GM19025 (cell line): ENCODE measurements at regions not wholly inside any gene's neighbourhood (a gene's known extent, or its start where the extent isn't known, plus 50 kb on each side); places are given as distances from the start of the nearest gene placed in this dataset.

Source experiments
- ATAC-seq: cut with Tn5 transposase; IDR thresholded peaks from one replicate; pipeline ENCODE4 v1.9.1; 2021; ENCODE audit warnings: mild to moderate bottlenecking, low read depth, moderate library complexity; ENCODE audit not compliant: unreplicated experiment

DNA sequence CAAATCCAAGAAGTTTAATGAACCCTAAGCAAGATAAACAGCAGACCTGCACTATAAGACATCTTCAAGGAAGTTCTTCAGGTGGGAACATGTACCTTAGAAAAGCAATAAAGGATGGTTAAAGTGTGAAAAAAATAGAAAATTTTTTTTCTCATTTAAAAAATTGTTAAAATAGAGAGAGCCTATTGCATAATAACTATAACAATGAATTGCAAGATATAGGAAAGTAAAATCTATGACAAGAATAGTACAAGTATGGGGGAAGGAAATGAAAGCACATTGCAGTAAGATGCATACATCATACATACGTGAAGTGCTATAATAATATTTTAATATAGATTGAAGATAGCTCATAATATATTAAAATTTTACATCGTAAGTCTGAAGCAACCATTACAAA is 310.1 kb upstream of the KCNMB2 start:
- no peak for ATAC-seq

DNA sequence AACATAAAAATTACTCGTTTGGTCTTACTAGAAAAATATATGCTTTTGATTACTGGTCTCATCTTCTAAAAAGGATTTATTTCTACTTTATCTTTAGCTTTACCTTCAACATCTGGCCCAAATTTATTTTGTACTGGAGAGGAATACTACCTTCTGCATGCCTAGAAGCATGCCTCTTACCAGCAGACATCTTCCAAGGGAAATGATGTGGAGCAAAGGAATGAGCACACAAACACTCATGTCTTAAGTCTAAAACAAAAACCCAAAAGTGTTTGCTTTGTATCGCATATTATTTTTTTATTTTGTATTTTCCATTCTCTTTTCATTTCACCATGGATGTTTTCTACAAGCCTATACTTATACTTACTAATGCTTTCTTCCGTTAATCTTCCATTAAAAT is 304.6 kb upstream of the KCNMB2 start:
- no peak for ATAC-seq

DNA sequence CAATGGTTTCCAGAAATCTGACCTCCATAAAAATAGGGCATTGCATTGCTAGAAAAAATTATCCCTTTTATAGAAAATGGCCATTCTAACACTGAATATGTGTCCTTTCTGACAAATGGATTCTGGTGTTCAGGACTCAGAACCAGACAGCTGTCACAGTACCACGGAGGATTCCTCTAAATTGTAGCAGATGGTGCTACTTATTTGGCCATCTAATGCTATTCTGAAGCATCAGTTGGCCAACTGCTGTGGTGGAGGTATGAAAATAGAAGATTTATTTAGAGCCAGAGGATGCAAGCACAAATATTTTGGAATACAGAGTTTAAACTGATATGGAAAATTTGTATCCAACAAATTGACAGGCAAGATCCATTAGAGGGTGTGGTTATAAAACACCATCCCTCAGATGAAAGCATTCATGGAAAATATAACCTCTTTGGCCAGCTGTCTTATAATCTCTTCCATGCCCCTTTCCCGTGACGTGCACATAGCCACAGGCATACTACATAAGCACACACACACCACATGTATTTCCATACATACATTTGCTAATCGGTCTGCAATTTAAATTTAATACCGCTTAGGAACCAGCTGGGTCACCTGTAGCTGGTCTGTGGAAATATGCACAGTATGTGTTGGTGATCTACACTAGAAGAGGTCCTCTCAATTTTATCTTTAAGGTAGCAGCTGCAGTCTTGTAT is 302.7 kb upstream of the KCNMB2 start:
- ATAC-seq = no peak

DNA sequence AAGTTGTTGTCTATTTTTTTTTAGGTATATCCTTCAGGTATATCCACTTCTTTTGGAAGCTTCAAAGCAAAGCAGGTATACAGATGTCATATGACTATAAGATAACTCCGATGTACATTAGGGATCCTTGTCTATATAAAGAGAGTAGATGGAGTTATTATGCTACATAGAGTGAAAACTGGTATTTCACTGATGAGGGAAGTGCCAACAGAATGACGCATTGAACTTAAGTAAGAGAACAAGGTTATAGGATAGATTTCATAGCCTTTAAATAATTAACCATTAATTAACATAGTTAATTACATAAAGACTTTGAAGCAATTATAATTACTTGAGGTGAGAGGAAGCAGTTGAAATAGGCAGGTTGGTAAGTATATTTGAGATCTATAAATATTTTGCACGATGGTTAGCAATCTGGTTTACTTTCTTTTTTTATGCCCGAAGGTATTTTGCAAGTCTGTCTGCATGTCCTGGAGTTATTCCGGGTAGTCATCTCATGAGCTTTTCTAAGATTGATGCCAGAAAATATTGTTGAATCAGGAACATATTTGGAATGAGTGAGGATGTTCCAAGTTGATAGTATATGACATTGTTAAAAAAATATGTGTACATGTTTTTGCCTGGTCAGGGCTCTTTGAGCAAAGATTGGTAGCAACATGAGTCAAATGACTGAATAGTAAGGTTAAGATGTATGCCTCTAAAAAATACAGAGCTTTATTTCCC is 299.5 kb upstream of the KCNMB2 start:
- ATAC-seq = no peak

DNA sequence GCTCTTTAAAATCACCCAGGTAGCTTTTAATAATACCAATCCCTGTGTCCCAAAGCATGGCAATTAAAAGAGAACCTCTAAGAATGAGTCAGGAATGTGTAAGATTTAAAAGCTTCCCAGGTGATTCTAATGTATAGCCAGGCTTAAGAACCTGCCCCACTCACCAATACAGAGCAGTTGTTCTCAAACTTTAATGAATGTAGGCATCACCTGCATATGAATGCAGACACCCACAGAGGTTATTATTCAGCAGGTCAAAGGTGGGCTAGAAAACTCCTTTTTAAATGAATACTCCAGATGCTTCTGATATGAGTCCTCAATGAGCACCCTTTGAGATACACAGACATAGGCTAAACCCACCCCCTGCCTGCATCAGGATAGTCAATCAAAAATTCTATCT is 298.1 kb upstream of the KCNMB2 start:
- ATAC-seq = no peak

DNA sequence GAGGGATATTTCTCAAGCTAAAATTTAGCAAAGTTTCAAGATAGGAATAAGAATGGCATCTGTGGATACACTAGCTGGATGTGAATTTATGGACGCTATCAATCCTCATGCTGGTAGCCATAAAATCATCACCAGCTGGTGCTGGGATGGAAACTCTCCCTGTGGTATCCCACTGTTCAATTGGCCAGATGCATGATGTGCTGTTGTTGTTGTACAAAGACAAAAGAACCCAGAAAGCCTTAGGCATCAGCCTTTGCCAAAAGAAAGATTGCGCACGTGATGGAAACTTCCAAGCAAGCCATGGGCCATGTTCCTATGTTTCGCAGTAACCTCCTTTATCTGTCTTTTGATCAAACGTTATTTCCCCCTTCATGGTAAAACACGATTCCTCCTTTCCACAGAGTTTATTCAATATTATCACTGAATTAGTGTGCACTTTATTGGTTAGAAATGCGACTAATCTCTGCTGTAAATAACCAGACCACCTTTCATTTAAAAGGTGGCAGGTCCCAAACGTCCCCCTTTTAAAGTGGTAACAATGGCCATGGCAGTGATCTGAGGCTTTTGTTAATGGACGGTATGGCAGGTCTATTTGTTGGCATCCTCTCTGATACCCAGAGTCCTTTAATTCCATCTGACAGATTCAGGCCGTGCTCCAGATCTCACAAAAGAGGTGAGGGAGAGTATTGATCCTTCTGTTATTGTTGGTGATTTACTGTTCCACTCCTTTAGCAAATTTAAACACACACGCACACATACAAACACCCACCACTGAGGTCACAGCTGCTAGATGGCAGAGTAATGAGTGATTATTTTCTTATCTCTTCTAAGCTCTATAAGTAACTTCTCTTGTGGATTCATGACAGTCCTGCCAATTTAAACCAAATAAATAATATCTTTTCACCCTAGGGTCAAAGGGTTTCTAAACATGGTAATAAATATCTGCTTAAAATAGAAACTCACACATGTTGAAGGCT is 291.2 kb upstream of the KCNMB2 start:
- no peak for ATAC-seq

DNA sequence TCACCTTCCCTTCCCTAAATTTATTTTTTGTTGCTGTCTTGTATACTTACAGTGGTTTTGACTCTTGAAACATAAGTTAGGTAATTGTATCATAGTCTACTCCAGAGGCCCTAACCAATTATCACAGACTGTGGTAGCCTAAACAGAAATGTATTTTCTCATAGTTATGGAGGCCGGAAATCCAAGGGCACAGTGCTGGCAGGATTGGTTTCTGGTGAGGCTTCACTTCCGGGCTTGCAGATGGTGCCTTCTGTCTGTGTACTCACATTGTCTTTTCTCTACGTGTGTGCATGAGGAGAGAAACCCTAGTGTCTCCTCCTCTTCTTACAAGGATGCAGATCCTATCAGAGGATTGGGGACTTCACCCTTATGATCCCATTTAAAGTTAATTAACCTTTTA is 290.2 kb upstream of the KCNMB2 start:
- no peak for ATAC-seq

DNA sequence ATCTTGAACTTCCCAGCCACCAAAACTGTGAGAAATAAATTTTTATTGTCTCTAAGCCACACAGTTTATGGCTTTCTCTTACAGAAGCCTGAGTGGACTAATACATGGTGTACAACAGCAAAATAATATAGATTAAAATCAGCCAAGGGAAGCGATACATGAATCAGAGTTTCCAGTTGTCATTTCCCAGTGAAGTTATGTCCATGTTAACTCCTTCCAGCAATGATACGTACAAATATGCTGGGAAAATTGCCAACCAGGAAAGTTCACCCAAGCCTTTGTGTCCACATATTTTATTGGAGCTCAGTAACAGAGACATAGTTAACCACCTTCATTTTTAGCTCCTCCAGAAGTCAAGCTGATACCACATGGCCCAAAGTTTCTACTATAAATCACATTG is 280.9 kb upstream of the KCNMB2 start:
- no peak for ATAC-seq

DNA sequence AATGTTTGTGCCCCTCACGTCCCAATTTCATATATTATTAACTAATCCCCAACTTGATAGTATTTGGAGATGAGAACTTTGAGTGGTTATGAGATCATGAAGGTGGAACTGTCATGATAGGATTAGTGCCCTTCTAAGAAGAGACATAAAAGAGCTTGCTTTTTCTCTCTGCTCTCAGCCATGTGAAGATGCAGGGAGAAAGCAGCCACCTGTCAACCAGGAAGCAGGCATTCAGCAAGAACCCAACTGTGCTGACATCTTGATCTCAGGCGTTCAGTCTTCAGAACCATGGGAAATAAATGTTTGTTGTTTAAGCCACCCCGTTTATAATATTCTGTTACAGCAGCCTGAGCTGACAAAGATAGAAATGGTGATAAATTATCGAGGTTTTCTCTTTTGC is 278.7 kb upstream of the KCNMB2 start:
- no peak for ATAC-seq

DNA sequence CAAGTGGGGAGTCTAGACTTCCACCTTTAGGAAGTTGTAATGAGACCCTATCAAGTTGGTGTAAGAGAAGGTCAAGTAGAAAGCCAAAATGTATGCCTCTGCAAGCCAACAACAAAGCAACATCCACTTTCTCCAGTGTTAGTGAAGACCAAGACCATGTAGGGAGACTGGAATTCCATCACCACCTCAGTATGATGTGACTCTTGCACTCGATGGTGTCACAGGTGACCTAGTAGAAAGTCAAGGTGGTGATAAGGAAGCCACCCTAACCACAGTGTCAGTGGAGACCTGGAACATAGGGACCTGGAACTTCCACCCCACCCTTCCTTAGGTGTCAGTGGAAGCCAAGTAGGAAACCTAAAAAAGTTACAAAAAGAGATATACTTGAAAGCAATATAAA is 278.1 kb upstream of the KCNMB2 start:
- no peak for ATAC-seq

DNA sequence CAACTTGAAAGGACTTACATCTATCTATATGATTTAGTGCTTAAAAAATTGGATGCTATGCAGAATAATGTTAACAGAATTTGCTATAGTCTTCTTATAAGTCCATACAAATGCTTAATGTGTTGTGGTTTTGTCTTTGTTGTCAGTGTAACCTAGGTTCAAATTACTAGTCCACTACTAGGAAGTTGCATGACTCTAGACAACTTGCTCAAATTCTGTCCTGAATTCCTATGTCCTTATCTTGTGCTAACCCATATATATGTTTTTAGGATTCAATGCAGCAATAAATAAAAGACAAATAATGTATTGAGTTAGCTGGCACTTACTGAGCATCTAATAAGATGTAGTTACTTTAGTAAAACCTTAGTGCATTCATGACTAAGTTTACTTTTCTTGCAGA is 276.5 kb upstream of the KCNMB2 start:
- no peak for ATAC-seq

DNA sequence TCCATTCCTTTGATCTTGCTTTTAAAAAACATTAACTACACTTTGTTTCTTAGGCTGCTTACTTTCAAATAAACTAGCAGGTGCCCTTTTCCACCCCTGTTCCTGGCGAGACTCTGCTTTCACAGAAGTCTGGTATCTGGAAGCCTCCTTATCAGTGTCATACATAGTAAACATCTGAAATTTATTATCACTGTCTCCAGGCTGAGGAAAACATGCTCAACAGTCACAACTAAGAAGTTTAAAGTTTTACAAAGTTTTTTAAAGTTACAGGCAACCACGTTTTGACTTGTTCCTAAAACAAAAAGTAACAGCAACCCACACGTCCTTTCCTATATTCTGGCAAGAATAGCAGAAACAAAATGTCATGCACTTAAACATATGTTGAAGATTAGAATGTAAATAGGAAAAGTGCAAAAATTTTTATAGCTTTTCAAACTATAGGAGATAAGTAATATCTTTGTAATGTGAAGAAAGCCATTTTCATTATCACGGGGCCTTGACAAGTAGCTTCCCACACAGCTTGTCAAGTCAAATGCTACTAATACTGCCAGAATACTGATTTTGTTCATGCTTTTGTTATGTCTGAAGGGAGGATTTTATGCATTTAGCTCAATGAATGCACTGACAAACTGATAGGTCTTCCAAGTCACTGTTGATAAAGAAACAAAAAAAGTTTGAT is 275.2 kb upstream of the KCNMB2 start:
- ATAC-seq = no peak

DNA sequence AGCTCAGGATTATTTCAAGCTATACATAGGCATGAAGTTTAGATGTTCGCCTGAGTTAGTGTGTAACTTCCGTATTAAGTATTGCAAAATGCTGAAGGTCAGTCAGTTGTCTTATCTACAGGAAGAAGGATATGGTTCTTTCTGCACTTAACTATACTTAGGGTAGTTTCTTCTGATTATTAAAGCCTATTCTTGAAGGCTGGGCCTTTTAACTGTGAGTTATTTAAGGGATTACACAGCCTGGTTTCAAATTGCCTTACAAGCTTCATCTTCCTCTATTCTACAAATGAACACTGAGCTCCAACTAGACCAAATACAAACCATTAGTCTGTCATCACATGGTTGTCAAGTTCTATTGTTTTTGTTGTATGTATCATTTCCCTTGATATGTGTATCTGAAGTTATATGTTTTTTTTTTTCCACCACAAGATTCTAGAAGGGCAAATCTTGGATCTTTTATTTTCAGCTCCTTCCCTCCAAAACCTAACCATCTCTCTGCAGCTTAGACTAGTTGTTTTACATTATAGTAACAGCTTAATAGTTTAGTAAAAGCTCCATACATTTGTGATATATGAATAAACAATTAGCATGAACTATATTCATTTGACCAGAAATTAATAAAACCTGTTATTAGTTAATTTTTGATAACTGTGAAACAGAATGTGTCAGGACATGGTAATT is 272.9 kb upstream of the KCNMB2 start:
- ATAC-seq = no peak

DNA sequence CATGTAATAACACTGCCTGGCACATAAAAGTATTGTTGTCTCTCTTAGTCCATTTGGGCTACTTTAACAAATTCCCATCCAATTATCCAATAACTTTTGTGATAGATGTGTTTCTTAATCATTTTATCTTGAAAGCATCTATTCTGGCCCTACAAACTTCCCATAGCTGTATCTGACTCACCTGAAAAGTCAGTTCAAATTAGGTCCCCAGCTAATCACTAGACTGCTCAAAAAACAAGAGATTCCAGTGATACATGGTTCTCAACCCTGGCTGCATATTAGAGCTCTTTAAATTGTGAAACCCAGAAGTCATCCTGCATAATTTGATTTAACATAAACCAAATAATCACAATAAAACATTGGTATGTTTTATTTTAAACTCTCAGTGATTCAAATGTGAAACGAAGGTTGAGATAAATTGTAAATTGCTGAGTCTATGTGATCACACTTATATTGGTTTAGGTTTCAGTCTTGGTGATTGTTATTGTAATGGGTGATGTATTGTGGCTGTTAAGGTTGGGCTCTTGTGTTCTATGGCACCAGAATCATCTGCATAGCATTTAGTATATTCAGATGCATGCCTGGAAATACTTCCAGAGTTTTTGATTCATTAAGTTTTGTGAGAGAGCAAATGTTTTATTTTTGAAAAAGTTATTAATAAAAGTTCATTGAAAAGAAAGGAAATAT is 268.9 kb upstream of the KCNMB2 start:
- ATAC-seq = no peak

DNA sequence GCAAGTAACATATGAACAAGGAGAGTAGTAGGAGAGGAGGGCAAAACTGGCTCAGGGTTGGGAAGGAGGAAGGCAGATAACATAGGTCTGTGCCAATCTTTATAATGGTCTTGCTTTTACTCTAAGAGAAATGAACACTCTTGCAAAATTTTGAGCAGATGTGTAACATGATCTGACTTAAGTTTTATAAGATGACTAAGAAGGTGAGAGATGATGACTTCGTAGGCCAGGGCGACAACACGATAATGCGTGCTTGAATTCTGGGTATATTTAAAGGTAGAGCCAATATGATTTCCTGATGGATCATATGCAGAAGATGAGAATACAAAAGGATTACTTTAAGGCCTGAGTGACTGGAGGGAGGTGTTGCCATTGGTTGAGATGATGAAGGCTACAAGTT is 265.4 kb upstream of the KCNMB2 start:
- no peak for ATAC-seq

DNA sequence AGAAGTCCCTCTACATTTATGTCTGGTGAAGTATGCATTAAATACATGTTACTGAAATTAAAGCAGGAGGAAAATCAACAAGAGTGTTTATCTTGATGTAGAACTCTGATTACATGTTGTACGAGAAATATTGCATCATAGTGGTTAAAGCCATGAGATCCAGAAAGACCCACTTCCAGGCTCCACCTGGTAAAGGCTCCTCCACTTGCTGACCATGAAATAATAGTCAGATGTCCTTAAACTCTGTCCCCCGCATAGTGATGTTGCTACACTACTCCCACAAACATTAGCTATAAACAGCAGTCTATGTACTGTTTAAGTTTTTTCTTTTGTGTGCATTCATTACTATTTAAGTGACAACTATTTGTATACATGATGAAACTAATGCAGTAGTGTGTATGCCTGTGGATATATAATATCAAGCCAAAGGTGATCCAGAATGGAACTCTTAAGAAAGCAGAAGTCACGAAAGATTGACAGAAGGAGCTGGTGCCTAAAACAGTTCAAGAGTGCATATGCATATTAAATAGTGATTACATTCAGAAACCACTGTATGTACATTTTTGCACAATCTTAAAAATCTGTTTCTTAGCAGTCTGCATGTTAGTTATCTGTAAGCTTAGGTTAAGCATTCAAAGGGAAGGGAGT is 264.4 kb upstream of the KCNMB2 start:
- ATAC-seq = no peak

DNA sequence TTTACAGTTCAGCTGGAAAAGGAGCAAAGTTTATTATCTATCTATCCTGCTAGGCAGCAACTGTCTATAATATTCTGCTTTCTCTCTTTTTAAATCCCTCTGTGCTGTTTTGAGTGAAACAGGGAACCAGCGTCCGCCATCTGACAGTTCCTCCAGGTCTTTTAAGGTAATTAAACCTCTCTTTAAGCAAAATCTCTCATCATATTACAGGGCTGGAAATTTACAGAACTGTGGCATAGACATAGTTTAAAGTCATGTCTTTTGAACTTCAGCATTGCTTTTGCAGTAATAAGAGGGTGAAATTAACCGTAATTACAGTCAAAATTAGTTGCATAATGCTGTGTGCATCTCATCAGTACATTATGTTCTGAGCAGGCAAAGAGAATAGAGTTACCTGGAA is 263.4 kb upstream of the KCNMB2 start:
- no peak for ATAC-seq

DNA sequence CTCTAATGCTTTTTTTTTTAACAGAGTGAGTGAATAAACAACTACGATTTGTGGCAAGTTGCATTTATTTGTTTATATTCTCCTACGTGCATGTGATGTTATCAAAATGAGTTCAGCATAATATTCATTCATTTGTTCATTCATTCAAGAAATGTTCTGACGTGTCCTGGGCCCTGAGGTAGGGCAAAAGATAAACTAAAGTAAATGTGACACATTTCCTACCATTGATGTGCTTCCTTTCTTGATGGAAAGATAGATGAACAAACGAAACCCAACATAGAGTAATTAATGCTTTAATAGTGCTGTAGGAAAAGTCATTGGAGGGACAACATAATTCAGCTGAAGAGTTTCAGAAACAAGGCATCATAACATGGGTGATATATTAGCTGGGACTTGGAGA is 261.5 kb upstream of the KCNMB2 start:
- ATAC-seq = no peak

DNA sequence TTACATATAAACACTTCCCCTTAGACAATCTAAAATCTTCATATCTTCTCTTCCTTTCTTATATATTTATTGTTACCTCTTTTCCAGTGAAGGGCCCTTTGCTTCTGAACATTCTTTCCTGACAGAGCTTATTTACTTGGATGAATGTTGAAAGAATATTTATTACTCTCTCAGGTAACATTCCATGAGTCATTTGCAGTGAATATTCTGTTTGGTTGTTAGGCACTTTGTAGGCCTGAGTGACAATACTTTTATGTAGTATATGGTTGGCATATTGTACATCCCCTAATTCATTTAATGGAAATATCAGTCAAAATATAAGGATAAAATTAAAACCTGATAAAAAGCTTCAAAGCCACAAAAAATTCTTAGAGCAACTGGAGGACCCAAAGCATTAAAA is 260.9 kb upstream of the KCNMB2 start:
- ATAC-seq = no peak
